ENCODE measurements at regions not wholly inside any gene's neighbourhood (a gene's known extent, or its start where the extent isn't known, plus 50 kb on each side); places are given as distances from the start of the nearest gene placed in this dataset.

GRCh38 chr3:193775421-193776077, 182.5 kb downstream of the OPA1 start:
- H3K4me3 ChIP-seq (replicated peaks in 1 of 2; ENCODE audit: low read depth in 1 of 2, low read length in 2 of 2) = no peak overlapping the region
- no peaks in the 10 kb centered on the region for H3K79me2 ChIP-seq (ENCODE audit: insufficient read depth, low read length)
- intact Hi-C loops (cut with micrococcal nuclease) = no loop called here
- H3K4me2 ChIP-seq (ENCODE audit: low read length) = no peak overlapping the region
- no peak for DNase-seq (ENCODE audit: low read depth, low spot score)
- H3K9me2 ChIP-seq (ENCODE audit: insufficient read depth) = no peaks in the 10 kb centered on the region
- H4K20me1 ChIP-seq (ENCODE audit: insufficient read depth) = no peaks in the 10 kb centered on the region
- BruUV-seq (replicated peaks) = no TSS peak
- H3K27ac ChIP-seq (ENCODE audit: low read depth, low read length) = no peak overlapping the region
- TF ChIP-seq FOSL1 (IDR thresholded peaks at IDR 0.05; ENCODE audit: low read depth) (no peak), CTCF (IDR thresholded peaks at IDR 0.05 in 2 of 3, conservative IDR thresholded peaks at IDR 0.05 in 1 of 3; ENCODE audit: borderline replicate concordance in 1 of 3, insufficient read depth in 1 of 3, low read depth in 2 of 3, low read length in 2 of 3) (no peak), SP1 (IDR thresholded peaks at IDR 0.05; ENCODE audit: low read depth) (no peak), CEBPB (IDR thresholded peaks at IDR 0.05; ENCODE audit: low read depth) (no peak), ZBTB33 (IDR thresholded peaks at IDR 0.05; ENCODE audit: extremely low read depth, insufficient replicate concordance, low read length) (no peak), JUND (IDR thresholded peaks at IDR 0.05) (no peak), ATF3 (IDR thresholded peaks at IDR 0.05) (no peak), EGR1 (IDR thresholded peaks at IDR 0.05; ENCODE audit: low read depth) (no peak), EZH2 (IDR thresholded peaks at IDR 0.05) (no peak), RAD21 (IDR thresholded peaks at IDR 0.05; ENCODE audit: low read depth) (no peak), ZFX (IDR thresholded peaks at IDR 0.05) (no peak), SRF (IDR thresholded peaks at IDR 0.05; ENCODE audit: low read depth) (no peak), POLR2AphosphoS5 (IDR thresholded peaks at IDR 0.05; ENCODE audit: low read depth, low read length) (no peak), ELF1 (IDR thresholded peaks at IDR 0.05; ENCODE audit: borderline replicate concordance, low read depth) (no peak), CBX3 (IDR thresholded peaks at IDR 0.05; ENCODE audit: low read depth) (no peak)
- H3K36me3 ChIP-seq (ENCODE audit: control insufficient read depth in 1 of 2, insufficient read depth in 2 of 2, low read length in 2 of 2) = no peaks in the 10 kb centered on the region
- H2AFZ ChIP-seq (ENCODE audit: low read depth, low read length, poor library complexity, severe bottlenecking) = no peak overlapping the region
- no peaks in the 10 kb centered on the region for H3K9me3 ChIP-seq (ENCODE audit: control insufficient read depth in 1 of 2, insufficient read depth in 1 of 2, low read depth in 1 of 2, low read length in 2 of 2)
- H3K4me1 ChIP-seq (ENCODE audit: control insufficient read depth in 1 of 2, insufficient read depth in 2 of 2, low read length in 2 of 2) = peaks cover 0 to 4% of the 10 kb centered on the region in 2 experiments; a peak in 2 of 4 replicates
- ChIA-PET CTCF (no interaction called here), RAD21 (ENCODE audit: low non-redundant PET in 1 of 2, low total read pairs in 2 of 2, uncharacterized antibody in 2 of 2, unreplicated experiment in 2 of 2) (no interaction called here), POLR2A (no interaction called here)
- ATAC-seq = no peak
- no peak overlapping the region for H3K9ac ChIP-seq (ENCODE audit: low read length)
- peaks cover 19% of the 10 kb centered on the region; the same call in 1 of the 2 replicates for H3K27me3 ChIP-seq (ENCODE audit: insufficient read depth, low read length)
